WTC11 (cell line): ENCODE measurements at regions not wholly inside any gene's neighbourhood (a gene's known extent, or its start where the extent isn't known, plus 50 kb on each side); places are given as distances from the start of the nearest gene placed in this dataset.

Experiments used
- CREB1 ChIP-seq: sonication (generic); formaldehyde crosslinking; IDR thresholded peaks from 2 replicates; pipeline ENCODE4 v1.8.0; 2023; ENCODE audit warnings: mild to moderate bottlenecking, missing genetic modification reagents
- CTCF ChIP-seq: fragments of 200-600 bp; IDR thresholded peaks from 2 replicates; pipeline ENCODE4 v1.8.0; 2022; ENCODE audit warnings: antibody characterized with exemption
- E2F1 ChIP-seq: sonication (generic); formaldehyde crosslinking; IDR thresholded peaks from 2 replicates; pipeline ENCODE4 v1.8.0; 2022; ENCODE audit warnings: mild to moderate bottlenecking, missing genetic modification reagents
- IRF1 ChIP-seq: sonication (generic); formaldehyde crosslinking; IDR thresholded peaks from 2 replicates; pipeline ENCODE4 v1.8.0; 2023; ENCODE audit warnings: missing genetic modification reagents
- JUN ChIP-seq: sonication (generic); formaldehyde crosslinking; IDR thresholded peaks from 2 replicates; pipeline ENCODE4 v1.8.0; 2023; ENCODE audit warnings: mild to moderate bottlenecking, missing genetic modification reagents
- NFE2L1 ChIP-seq: sonication (generic); formaldehyde crosslinking; IDR thresholded peaks from 2 replicates; pipeline ENCODE4 v1.8.1; 2023; ENCODE audit warnings: missing genetic modification reagents
- NR2C2 ChIP-seq: sonication (generic); formaldehyde crosslinking; IDR thresholded peaks from 2 replicates; pipeline ENCODE4 v1.8.0; 2022; ENCODE audit warnings: mild to moderate bottlenecking, missing genetic modification reagents
- RELA ChIP-seq: sonication (generic); formaldehyde crosslinking; IDR thresholded peaks from 2 replicates; pipeline ENCODE4 v1.8.1; 2022; ENCODE audit warnings: missing genetic modification reagents, mild to moderate bottlenecking, borderline replicate concordance
- TCF7 ChIP-seq: sonication (generic); formaldehyde crosslinking; IDR thresholded peaks from 2 replicates; pipeline ENCODE4 v1.8.0; 2022; ENCODE audit warnings: mild to moderate bottlenecking, low read depth, missing genetic modification reagents, moderate library complexity
- USF2 ChIP-seq: sonication (generic); formaldehyde crosslinking; IDR thresholded peaks from 2 replicates; pipeline ENCODE4 v1.8.1; 2023; ENCODE audit warnings: mild to moderate bottlenecking, missing genetic modification reagents, moderate library complexity
- TF ChIP-seq, protein P1 (sequence below): sonication (generic); formaldehyde crosslinking; IDR thresholded peaks from 2 replicates; pipeline ENCODE4 v1.8.1; 2023; ENCODE audit warnings: mild to moderate bottlenecking, missing genetic modification reagents
- TF ChIP-seq, protein P2 (sequence below): sonication (generic); formaldehyde crosslinking; IDR thresholded peaks from 2 replicates; pipeline ENCODE4 v1.8.1; 2023; ENCODE audit warnings: mild to moderate bottlenecking, moderate library complexity, missing genetic modification reagents

DNA sequence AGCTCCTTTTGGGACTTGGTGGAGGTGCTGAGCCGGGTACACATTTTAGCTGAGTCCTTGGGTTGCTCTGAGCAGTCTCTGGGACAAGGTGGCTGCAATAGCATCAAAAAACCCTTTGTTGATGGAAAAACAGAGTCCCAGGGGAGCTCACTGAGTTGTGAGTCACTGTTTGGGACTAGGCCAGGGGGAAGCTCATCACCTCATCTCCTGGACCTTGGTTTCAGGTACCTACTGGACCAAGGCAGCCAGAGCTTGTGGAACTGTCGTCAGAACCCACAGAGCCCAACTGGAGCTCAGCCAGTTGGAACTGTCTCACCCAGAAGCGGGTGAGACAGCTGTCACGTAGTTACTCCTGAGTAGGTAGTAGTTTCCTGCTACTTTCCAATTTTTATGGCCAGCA is 146.7 kb downstream of the HLX start:
- TF ChIP-seq NR2C2 (no peak), IRF1 (CRISPR knock-in tag) (no peak), E2F1 (CRISPR knock-in tag) (no peak), JUN (CRISPR knock-in tag) (no peak), CTCF (no peak), RELA (CRISPR knock-in tag) (no peak), USF2 (CRISPR knock-in tag) (no peak), TCF7 (CRISPR knock-in tag) (no peak), CREB1 (CRISPR knock-in tag) (no peak), NFE2L1 (no peak)
- TF ChIP-seq, protein P1, sequence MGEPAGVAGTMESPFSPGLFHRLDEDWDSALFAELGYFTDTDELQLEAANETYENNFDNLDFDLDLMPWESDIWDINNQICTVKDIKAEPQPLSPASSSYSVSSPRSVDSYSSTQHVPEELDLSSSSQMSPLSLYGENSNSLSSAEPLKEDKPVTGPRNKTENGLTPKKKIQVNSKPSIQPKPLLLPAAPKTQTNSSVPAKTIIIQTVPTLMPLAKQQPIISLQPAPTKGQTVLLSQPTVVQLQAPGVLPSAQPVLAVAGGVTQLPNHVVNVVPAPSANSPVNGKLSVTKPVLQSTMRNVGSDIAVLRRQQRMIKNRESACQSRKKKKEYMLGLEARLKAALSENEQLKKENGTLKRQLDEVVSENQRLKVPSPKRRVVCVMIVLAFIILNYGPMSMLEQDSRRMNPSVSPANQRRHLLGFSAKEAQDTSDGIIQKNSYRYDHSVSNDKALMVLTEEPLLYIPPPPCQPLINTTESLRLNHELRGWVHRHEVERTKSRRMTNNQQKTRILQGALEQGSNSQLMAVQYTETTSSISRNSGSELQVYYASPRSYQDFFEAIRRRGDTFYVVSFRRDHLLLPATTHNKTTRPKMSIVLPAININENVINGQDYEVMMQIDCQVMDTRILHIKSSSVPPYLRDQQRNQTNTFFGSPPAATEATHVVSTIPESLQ (CRISPR knock-in tag) = no peak
- TF ChIP-seq, protein P2, sequence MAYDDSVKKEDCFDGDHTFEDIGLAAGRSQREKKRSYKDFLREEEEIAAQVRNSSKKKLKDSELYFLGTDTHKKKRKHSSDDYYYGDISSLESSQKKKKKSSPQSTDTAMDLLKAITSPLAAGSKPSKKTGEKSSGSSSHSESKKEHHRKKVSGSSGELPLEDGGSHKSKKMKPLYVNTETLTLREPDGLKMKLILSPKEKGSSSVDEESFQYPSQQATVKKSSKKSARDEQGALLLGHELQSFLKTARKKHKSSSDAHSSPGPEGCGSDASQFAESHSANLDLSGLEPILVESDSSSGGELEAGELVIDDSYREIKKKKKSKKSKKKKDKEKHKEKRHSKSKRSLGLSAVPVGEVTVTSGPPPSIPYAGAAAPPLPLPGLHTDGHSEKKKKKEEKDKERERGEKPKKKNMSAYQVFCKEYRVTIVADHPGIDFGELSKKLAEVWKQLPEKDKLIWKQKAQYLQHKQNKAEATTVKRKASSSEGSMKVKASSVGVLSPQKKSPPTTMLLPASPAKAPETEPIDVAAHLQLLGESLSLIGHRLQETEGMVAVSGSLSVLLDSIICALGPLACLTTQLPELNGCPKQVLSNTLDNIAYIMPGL (CRISPR knock-in tag) = no peak
